GM18517 (cell line): ENCODE measurements at regions not wholly inside any gene's neighbourhood (a gene's known extent, or its start where the extent isn't known, plus 50 kb on each side); places are given as distances from the start of the nearest gene placed in this dataset.
"Not testable (repeated sequence)": the region's sequence is repeated elsewhere in the genome, so short reads cannot be mapped to it uniquely, and the experiment has no call there.

Experiments used
- ATAC-seq: cut with Tn5 transposase; IDR thresholded peaks from one replicate; pipeline ENCODE4 v1.9.1; 2021; ENCODE audit warnings: mild to moderate bottlenecking, moderate library complexity; ENCODE audit not compliant: unreplicated experiment

DNA sequence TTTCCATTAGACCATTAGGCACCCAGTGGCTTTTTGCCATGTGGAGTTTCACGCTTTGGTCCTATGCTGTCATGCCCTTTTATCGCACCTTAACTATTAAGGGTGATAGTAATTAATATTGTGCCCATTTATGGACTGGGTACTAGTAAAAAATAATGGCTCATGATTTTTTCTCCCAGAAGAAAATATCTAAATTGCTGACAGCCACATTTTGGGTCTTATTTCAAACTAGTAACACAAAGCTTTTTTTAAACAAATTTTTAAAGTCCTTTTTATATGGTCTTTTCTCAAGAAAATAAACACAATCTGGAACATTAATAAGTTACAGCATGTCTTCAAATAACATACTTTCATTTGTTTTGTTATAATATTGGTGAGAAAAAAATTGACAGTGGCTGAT lies 179.7 kb downstream of the ANKRD7 start:
- ATAC-seq: no peak

DNA sequence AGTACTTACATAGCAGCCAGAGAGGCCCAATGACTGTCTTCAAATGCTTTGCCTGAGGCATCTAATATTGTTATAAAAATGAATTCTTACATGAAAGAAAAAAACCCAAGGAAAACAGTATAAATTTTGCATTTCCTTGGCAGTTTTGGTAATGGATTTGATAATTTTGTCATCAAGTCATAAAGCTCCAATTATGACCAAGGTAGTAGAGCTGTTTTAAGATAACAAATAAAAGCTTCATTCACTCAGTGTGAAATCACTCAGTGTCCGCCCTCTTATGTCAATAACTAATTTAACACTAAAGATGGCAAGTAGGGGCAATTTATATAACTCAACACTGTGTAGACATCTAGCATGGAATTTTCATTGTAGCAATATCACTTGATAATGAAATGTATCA lies 193.9 kb downstream of the ANKRD7 start:
- no peak for ATAC-seq

DNA sequence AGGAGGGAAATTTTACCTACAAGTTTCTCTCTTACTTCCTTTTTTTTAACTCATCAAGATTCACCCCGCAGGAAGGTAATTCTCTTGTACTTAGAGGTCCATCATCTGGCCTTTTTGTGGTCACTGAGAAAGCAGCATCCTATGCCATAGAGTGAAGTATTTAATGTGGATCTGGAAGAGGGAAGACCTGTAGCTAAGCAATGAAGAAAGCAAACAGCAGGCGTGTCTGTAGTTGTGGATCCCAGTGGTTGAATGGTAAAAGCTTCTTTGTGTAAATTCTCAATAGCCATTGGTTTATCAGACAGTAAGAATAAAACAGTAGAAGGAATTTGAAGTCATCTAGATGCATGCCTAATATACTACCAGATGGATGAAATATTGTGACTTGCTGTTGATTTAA lies 196.4 kb downstream of the ANKRD7 start:
- no peak for ATAC-seq

DNA sequence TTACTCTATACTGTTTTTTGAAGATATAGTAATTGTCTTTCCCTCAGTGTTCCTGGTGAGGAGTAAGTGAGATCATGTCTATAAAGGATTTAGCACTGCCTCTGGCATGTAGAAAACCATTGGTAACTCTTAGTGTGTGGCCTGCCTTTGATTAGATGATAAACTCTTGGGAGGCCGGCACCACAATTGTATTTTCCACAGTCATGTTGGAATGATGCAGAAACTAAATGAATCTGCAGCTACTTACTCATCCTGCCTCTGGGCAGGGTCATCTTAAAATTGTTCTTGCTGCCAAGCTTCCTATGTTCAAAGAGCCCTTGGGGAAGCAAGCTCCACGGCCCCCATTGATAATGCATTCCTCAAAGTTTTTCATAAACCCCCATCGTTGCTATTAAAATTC lies 204.6 kb downstream of the ANKRD7 start:
- ATAC-seq: no peak

DNA sequence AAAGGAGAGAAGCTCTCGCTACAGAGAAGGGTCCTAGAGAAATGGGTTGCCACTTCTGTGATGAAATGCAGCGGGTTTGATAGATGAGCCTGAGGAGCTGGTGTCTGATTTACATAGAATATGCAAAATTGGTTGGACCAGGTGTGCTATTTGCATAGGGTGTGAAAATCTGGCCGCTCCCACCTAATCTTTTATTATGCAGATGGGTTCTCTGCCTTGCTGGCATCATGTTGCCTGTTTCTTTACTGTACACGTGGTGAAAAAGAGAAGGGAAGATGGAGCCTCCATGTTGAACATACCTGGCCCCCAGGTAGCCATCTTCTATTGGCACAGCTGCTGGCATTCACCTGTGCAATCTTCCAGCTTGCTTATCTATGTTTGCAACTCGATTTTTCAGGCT lies 212.2 kb downstream of the ANKRD7 start:
- no peak for ATAC-seq

DNA sequence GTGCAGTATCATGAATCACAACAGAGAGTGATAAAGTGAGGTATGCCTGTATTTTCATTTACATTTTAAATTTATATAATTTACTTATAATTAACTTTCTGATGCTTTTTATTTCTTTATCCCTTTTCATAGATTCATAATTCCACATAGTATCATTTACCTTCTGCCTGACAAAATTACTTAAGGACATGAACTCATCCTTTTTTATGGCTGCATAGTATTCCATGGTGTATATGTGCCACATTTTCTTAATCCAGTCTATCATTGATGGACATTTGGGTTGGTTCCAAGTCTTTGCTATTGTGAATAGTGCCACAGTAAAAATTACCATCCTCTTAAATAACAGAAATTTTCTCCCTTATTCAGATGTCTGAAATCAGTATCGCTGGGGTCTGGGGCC lies 224.5 kb downstream of the ANKRD7 start:
- ATAC-seq: not testable (repeated sequence)

DNA sequence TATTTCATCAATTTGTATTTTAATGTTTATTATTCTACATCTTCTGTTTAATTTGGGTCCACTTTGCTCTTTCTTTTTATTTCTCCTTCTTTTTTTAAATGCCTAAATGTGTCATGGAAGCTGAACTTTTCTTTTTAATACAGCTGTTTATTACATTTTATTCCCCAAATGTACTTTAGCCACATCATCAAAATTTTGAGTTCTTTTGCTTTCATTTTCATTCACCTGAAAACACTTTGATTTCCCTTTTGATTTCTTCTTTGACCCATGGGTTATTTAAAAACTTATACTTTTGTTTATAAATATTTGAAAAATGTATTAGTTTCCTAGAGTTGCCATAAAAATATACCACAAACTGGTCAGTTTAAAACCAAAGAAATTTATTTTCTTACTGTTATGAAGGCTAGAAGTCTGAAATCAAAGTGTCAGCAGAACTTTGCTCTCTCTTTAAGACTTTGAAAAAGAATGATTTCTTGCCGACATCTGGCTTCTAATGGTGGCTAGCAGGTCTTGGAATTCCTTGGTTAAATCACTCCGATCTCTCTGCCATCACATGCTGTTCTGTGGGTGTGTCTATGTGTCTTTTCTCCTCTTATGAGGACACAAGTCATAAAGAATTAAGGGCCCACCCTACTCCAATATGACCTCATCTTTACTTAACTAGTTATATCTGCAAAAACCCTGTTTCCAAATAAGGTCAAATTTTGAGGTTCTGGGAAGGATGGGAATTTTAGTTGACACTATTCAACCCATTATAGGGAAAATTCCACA lies 225.5 kb downstream of the ANKRD7 start:
- ATAC-seq: no peak

DNA sequence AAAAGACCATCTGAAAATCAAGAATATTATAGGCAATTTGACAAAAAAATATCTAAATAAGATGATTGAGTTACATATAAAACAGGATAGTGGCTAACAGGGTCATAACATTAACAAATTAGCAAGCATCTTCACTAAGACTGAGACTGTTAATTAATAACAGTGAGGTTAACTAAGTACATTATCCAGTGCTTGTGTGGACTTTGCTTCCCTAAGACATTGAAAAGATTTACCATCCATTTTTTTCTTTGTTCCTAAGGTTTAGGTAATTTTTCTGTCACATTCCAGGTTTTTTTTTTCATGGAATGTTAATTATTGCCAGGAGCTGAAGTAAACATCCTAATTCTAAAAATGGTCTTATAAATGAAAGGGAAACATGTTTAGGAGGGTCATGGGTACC lies 227.6 kb downstream of the ANKRD7 start:
- no peak for ATAC-seq

DNA sequence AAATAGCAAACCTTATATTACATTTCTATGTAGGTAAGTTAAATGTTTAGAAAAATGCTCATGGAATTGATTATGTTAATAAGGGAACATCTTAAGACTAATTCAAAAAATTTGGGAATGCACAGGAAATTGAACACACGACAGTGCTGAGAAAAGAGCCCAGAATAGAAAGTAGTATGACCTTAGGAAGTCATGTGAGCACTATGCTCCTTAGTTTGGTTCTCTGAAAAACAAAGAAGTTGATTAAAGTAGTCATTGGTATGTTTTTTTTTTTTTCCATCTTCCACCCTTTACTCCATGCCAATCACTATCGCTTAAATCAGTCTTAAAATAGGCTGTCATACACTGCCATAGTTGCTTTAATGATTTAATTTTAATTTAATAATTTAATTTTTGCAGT lies 242.9 kb downstream of the ANKRD7 start:
- ATAC-seq: no peak

DNA sequence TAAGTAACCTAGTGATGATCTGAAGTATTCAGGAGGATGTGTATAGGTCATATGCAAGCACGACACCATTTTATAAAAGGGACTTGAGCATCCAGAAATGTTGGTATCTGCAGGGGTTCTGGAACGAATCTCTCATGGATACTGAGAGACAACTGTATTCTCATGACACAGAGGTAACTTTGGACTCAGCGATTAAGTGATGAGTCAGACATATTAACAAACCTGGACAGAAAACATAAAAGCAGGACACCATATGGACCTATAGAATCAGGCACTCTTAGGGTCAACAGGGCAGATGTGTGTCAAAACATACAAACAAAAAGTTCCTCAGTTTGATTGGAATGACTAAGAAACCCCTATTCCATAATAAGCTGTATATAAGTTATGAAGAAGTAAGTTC lies 248.1 kb downstream of the ANKRD7 start:
- ATAC-seq: no peak

DNA sequence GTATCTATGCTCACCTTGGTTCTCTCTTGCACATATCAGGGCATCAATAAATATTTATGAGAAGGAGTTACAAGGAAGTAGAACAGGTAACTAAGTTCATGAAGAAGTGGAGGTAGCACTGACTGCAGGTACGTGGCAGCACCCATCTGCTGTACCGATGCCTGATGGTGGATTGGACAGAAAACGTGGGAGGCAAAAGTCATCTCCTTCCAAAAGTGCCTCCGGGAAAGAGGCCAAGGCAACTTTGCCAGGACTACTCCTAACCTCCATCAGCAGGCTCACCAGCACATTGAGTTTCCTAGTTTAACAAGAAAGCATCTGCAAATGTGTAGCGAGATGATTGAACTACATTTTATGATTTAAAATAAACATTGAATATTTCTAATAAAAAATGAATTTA lies 248.8 kb downstream of the ANKRD7 start:
- ATAC-seq: no peak

DNA sequence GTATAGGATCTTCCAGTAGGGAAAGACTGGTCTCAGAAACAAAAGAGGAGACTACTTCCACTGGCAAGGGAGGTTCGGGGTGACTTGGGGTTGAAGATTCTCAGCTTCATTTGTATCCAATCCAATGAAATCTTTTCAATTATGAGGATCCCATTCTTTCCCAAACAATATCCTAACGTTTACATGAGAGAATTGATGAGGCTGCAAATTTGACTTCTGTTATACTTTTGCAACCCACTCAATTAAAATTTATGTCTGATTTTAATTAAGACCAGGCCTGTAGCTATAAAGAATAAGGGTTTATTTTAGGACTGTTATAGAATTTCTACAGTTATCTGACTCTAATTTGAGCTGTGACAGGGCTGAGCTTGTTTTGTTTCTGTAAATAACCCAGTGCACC lies 251.5 kb downstream of the ANKRD7 start:
- ATAC-seq: no peak

DNA sequence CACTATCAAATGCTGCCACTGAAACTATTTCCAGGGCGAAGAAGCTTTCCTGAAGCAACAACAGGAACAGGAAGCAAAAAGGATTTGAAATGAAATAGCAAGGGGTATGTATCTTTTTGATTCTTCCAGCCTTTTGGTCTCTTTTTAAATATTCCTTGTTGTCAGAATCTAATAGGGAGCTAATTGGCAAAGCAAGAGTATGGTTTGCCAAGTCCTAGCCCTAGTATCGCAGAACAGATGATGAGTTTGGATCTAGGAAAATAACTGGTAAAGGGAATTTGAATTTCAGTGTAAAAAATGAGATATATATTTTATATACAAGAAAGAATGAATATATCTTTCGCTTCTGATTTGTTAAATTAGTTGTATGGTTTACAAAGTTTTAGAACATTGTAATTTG lies 252.5 kb downstream of the ANKRD7 start:
- no peak for ATAC-seq

DNA sequence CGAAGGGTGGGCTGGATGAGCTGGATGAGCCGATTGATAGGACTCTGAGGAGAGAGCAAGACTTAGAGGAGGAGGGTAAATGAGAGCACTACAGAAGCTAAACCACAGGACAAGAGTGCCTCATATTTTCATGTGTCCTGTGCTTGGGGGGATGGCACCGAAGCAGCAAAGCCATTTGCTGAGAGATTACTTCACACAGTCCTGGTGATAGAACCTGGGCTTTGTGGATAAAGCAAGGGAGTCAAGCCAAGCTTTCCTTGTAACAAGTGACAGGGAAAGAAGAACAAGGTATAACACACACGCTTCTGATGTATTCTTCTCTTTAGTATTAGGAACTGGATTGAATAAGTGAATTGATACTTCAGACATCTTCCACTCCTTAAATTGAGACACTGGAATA lies 253.7 kb downstream of the ANKRD7 start:
- ATAC-seq: no peak

DNA sequence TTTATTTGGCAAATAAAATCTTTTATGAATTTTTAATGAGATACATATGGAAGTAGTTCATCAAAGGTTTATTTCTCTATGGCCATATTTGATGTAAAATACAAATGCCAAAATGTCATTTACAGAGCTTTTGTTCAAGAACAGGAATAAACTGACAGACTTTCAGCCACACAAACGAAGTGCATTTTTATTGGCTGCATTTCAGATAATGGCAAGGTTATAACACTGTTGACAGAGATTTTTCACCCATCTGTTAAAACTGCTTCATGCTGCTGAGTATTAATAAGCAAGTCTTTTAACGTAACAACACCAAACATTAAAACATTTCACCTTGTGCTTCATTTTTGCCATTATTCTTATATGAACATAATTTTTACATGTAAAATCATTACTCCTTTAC lies 254.4 kb downstream of the ANKRD7 start:
- no peak for ATAC-seq

DNA sequence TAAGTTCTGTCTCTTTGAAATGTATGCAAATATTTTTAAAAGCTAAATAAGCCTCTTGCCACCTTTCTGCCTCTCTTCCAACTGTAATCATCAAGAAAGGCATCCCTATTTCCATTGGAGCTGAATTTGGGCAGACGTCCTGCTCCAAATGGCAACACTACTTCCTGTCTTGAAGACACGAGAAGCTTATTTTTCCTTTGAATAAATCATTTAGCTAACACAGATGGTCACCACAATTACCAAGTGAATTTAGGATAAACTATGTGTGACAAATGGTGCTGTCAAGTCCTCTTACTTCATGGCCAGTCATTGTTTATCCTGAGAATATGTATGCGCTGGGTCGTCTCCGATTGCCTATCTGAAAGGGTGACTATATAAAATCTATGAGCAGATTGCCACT lies 268.0 kb downstream of the ANKRD7 start:
- no peak for ATAC-seq

DNA sequence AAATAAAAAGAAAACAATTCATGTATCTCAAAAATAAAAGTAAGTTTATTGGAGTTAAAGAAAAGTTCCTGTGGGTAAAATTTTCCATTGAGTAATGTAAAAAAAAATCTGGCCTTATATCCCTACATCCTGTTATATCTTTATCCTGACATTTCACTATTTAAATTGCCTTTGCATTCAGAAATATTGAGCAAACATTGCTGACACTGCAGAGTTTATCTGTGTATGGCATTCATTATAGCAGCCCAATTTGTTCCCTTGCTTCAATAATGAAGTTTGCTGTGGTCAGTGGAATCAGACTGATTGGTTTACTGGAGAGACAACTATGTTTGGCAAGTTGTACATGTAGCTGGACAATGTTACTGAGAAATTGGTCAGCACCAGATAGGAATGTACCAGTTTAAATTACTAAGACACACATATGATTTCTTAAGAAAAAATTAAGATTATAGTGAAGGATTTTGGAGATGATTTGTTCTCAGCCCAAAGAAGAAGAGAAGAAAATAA lies 271.7 kb downstream of the ANKRD7 start:
- no peak for ATAC-seq

DNA sequence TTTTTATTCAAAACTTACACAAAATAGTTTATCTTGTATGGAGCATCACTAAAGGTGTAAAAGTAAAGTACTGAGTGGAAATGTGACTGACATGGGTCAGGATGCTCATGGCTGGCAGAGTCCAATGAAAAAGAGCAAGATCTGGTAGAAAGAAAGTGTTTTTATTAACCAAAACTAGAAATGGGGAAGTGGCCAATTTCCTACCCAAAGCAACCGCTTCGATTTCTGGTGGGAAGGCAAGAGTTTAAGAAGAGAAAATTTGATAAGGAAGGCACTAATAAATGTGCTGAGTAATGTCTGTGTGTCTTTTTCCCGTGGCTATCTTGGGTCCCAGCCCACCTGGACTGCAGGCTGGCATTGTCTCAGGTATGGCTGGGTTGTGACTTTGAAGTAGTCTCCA lies 277.7 kb downstream of the ANKRD7 start:
- no peak for ATAC-seq

DNA sequence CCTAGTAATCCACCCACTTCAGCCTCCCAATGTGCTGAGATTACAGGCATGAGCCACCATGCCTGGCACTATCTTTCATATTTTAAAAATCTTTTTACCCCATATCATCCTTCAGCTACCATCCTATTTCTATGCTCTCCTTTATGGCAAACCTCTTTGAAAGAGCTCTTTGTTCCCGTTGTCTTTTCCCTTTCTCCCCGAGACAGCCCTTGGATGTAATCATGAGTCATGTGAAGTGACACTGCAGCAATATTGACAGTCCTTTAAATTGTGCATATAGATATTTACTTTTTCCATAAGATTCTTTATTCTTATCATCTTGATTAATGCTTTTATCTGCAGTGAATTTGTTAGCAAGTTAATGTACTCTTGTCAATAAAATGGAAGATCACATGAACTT lies 286.6 kb downstream of the ANKRD7 start:
- ATAC-seq: no peak

DNA sequence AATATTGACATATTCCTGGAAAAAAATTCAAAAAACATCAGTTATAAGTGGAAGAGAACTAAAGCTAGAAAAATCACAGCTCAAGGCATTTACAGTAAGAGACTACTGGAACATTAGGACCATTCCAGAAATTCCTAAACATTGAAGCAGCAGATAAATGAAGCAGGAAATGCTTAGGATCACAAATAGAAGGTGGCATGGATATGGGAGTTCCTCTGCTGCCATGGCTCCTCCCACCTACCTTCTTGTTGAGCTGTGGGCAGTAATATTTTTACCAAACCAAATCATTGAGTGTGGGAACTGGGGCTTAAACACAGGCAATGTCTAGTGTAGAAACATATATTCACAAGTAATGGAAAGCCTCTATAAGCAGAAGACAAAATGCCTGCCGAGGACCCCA lies 292.8 kb downstream of the ANKRD7 start:
- no peak for ATAC-seq

DNA sequence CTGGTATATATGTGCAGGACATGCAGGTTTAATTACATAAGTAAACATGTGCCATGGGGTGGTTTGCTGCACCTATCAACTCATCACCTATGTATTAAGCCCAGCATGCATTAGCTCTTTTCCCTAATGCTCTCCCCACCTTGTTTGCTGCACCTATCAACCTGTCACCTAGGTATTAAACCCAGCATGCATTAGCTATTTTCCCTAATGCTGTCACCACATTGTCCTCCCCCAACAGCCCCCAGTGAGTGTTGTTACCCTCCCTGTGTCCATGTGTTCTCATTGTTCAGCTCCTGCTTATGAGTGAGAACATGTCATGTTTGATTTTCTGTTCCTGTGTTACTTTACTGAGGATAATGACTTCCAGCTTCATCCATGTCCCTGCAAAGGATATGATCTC lies 300.5 kb downstream of the ANKRD7 start:
- no peak for ATAC-seq

DNA sequence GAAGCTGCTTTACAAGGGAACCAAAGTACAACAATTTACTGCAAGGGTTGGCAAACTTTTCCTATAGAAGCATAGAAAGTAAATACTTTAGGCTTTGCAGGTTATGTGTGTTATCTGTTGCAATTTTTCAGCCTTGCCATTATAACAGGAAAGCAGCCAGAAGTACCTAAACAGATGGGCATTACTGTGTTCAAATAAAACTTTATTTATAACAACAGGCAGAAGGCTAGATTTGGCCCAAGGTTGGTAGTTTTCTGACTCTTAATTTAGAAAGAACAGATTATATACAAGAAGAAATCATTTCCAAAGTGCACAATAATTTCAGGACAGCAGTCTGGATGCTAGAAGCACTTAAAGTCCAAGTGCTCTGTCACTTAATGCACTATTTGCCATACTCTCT lies 307.1 kb downstream of the ANKRD7 start:
- no peak for ATAC-seq

DNA sequence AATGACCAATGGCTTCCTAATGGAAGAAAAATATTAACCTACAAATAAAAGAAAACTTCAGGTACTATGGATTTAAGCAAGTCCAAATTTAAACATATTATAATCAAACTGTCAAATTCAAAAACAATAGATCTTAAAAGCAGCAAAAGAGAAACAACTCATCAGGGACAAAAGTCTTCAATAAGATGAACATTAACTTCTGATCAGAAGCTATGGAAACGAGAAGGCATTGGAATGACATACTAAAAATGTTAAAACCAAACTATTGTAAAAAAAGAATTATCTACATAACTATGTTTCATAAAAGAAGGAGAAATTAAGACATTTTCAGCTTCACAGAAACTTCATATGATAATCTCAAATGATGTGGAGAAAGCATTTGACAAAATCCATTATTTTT lies 334.7 kb downstream of the ANKRD7 start:
- ATAC-seq: no peak
